ENCODE measurements at regions not wholly inside any gene's neighbourhood (a gene's known extent, or its start where the extent isn't known, plus 50 kb on each side); places are given as distances from the start of the nearest gene placed in this dataset.

- CTCF ChIA-PET: no interaction called here
- H3K79me2 ChIP-seq (ENCODE audit: control insufficient read depth, insufficient read depth, low read length): no peaks in the 10 kb centered on the region
Measured at GRCh38 chr2:147543056-147543455, 301.8 kb upstream of the ACVR2A start.

GRCh38 chr2:147542351-147542750 lies 302.5 kb upstream of the ACVR2A start:
- H3K9me3 Mint-ChIP-seq (ENCODE audit: insufficient read depth): no peaks in the 10 kb centered on the region
- 100% methylated on average over 1 of the region's 3 CpGs for WGBS (ENCODE audit: insufficient coverage)
- ChIA-PET CTCF (no interaction called here), POLR2A (no interaction called here)
- Histone ChIP-seq H3K9me3 (ENCODE audit: control extremely low read depth in 1 of 3, control insufficient read depth in 2 of 3, insufficient read depth in 1 of 3, low read length in 2 of 3) (no peaks in the 10 kb centered on the region), H3K27ac (ENCODE audit: low read length in 2 of 2) (no peak overlapping the region), H3K79me2 (ENCODE audit: control insufficient read depth, insufficient read depth, low read length) (no peaks in the 10 kb centered on the region), H3K36me3 (replicated peaks in 1 of 2; ENCODE audit: control extremely low read depth in 1 of 2, control insufficient read depth in 1 of 2, extremely low read depth in 1 of 2, insufficient read depth in 2 of 2, low read length in 1 of 2) (no peaks in the 10 kb centered on the region), H3K4me3 (ENCODE audit: control extremely low read depth in 1 of 5, extremely low read depth in 1 of 5, insufficient read depth in 1 of 5, low read depth in 2 of 5, low read length in 4 of 5) (no peak overlapping the region), H2AFZ (ENCODE audit: insufficient read depth, low read depth, low read length, poor library complexity, severe bottlenecking) (no peak overlapping the region), H4K20me1 (ENCODE audit: control insufficient read depth, insufficient read depth, low read length, poor library complexity, severe bottlenecking) (no peaks in the 10 kb centered on the region), H3K27me3 (replicated peaks in 1 of 4; ENCODE audit: control extremely low read depth in 1 of 4, control insufficient read depth in 3 of 4, insufficient read depth in 4 of 4, low read length in 3 of 4) (no peaks in the 10 kb centered on the region), H3K9ac (ENCODE audit: low read length) (no peak overlapping the region), H3K4me2 (replicated peaks; ENCODE audit: low read depth, low read length, poor library complexity, severe bottlenecking) (no peak overlapping the region), H3K4me1 (ENCODE audit: control insufficient read depth in 2 of 2, insufficient read depth in 2 of 2, low read length in 2 of 2) (no peaks in the 10 kb centered on the region)
- no peaks in the 10 kb centered on the region for H3K4me1 Mint-ChIP-seq
- no peak for TF ChIP-seq EZH2 (IDR thresholded peaks at IDR 0.05; ENCODE audit: borderline replicate concordance, insufficient read depth, low read depth, low read length, poor library complexity, severe bottlenecking)
- TF ChIP-seq CTCF (IDR thresholded peaks at IDR 0.05): no peak
- no peak overlapping the region for H3K4me3 Mint-ChIP-seq
- DNase-seq (no peak), ATAC-seq (ENCODE audit: low read depth) (no peak)
- H3K27me3 Mint-ChIP-seq: peaks cover 4% of the 10 kb centered on the region
- intact Hi-C loops (cut with micrococcal nuclease): no loop called here
- H3K27ac Mint-ChIP-seq: no peak overlapping the region

More at GRCh38 chr2:147543056-147543455, 301.8 kb upstream of the ACVR2A start:
- ATAC-seq (ENCODE audit: low read depth) (no peak), DNase-seq (no peak)
- Mint-ChIP-seq H3K9me3 (ENCODE audit: insufficient read depth) (no peaks in the 10 kb centered on the region), H3K27me3 (peaks cover 4% of the 10 kb centered on the region), H3K27ac (no peak overlapping the region), H3K4me3 (no peak overlapping the region), H3K4me1 (no peaks in the 10 kb centered on the region)
- H3K9ac ChIP-seq (ENCODE audit: low read length): no peak overlapping the region
- POLR2A ChIA-PET: no interaction called here
- H3K27me3 ChIP-seq (replicated peaks in 1 of 4; ENCODE audit: control extremely low read depth in 1 of 4, control insufficient read depth in 3 of 4, insufficient read depth in 4 of 4, low read length in 3 of 4): no peaks in the 10 kb centered on the region
- no peak overlapping the region for H3K4me2 ChIP-seq (replicated peaks; ENCODE audit: low read depth, low read length, poor library complexity, severe bottlenecking)
- no peak overlapping the region for H2AFZ ChIP-seq (ENCODE audit: insufficient read depth, low read depth, low read length, poor library complexity, severe bottlenecking)
- no peaks in the 10 kb centered on the region for H4K20me1 ChIP-seq (ENCODE audit: control insufficient read depth, insufficient read depth, low read length, poor library complexity, severe bottlenecking)
- no peaks in the 10 kb centered on the region for H3K9me3 ChIP-seq (ENCODE audit: control extremely low read depth in 1 of 3, control insufficient read depth in 2 of 3, insufficient read depth in 1 of 3, low read length in 2 of 3)
- TF ChIP-seq EZH2 (IDR thresholded peaks at IDR 0.05; ENCODE audit: borderline replicate concordance, insufficient read depth, low read depth, low read length, poor library complexity, severe bottlenecking): no peak
- no peak for TF ChIP-seq CTCF (IDR thresholded peaks at IDR 0.05)
- H3K36me3 ChIP-seq (replicated peaks in 1 of 2; ENCODE audit: control extremely low read depth in 1 of 2, control insufficient read depth in 1 of 2, extremely low read depth in 1 of 2, insufficient read depth in 2 of 2, low read length in 1 of 2): no peaks in the 10 kb centered on the region
- no peak overlapping the region for H3K4me3 ChIP-seq (ENCODE audit: control extremely low read depth in 1 of 5, extremely low read depth in 1 of 5, insufficient read depth in 1 of 5, low read depth in 2 of 5, low read length in 4 of 5)
- intact Hi-C loops (cut with micrococcal nuclease): no loop called here
- H3K4me1 ChIP-seq (ENCODE audit: control insufficient read depth in 2 of 2, insufficient read depth in 2 of 2, low read length in 2 of 2): no peaks in the 10 kb centered on the region
- H3K27ac ChIP-seq (ENCODE audit: low read length in 2 of 2): no peak overlapping the region
